K562 (cell line): ENCODE measurements at regions not wholly inside any gene's neighbourhood (a gene's known extent, or its start where the extent isn't known, plus 50 kb on each side); places are given as distances from the start of the nearest gene placed in this dataset.

ENCODE experiments used
- ATAC-seq: fragments of 200-7000 bp; cut with Tn5 transposase; 3 replicates; pipeline ENCODE4 v1.9.1; 2020; ENCODE audit warnings: moderate library complexity
- BruUV-seq: library from RNA; stranded (reverse); fragments of 400-500 nt; replicated peaks from 2 replicates; lab custom pipeline; 2021; lab: Mats Ljungman, UMichigan
- CTCF ChIA-PET: fragments of 300-600 bp; formaldehyde crosslinking; extraction: SDS; loops from one replicate; lab custom pipeline; 2021; ENCODE audit warnings: low intra/inter-chr PET ratio; lab: Yijun Ruan, JAX
- POLR2A ChIA-PET: fragments of 300-600, 350-650 bp; sonication (Branson Sonifier 250); formaldehyde crosslinking; extraction: SDS; loops from one replicate; lab custom pipeline; 2021; ENCODE audit warnings: antibody characterized with exemption, inconsistent platforms; lab: Yijun Ruan, JAX
- DNase-seq, 4 experiments: peaks; one replicate each; pipeline versions ENCODE4 v3.0.0 to v3.0.0-alpha.2; 2011 to 2018; ENCODE audit warnings: low spot score in 3 of 4, mixed read lengths in 3 of 4; ENCODE audit errors: extremely low read depth in 1 of 4
- FAIRE-seq: peaks from 2 replicates; lab custom pipeline; 2011; peaks lifted over from hg19 to GRCh38; lab: Jason Lieb, UNC
- H2AFZ ChIP-seq: 2 replicates; pipeline ENCODE4 v1.6.0; 2011; ENCODE audit warnings: low read depth, low read length, control low read depth, inconsistent platforms
- H3K27ac ChIP-seq: fragments of 200-600 bp; 3 replicates; pipeline ENCODE4 v1.8.0; 2011; ENCODE audit warnings: low read depth, mild to moderate bottlenecking, control low read depth, inconsistent platforms, low read length, moderate library complexity, mixed read lengths; ENCODE audit errors: extremely low read depth
- H3K27me3 ChIP-seq, 2 experiments: fragments of 300-600 bp in 1 of 2; 2 replicates in 1 of 2; 3 replicates in 1 of 2; pipeline versions ENCODE4 v1.6.0 to v1.8.0; 2011; ENCODE audit warnings: inconsistent platforms in 2 of 2, low read length in 2 of 2, mild to moderate bottlenecking in 1 of 2, mixed read lengths in 1 of 2, moderate library complexity in 1 of 2; ENCODE audit not compliant: control insufficient read depth in 2 of 2, insufficient read depth in 2 of 2
- H3K36me3 ChIP-seq: fragments of 300-600 bp; 3 replicates; pipeline ENCODE4 v1.8.0; 2011; ENCODE audit warnings: mild to moderate bottlenecking, low read length, inconsistent platforms; ENCODE audit not compliant: control insufficient read depth, insufficient read depth
- H3K4me1 ChIP-seq, 2 experiments: fragments of 200-600 bp in 1 of 2; replicated peaks in 1 of 2; 2 replicates in 1 of 2; 3 replicates in 1 of 2; pipeline versions ENCODE4 v1.5.1 to v1.8.0; 2011; ENCODE audit warnings: inconsistent platforms in 2 of 2, low read length in 2 of 2, mild to moderate bottlenecking in 1 of 2, mixed read lengths in 1 of 2, moderate library complexity in 1 of 2; ENCODE audit not compliant: control insufficient read depth in 2 of 2, insufficient read depth in 2 of 2
- H3K4me2 ChIP-seq: 2 replicates; pipeline ENCODE4 v1.6.1; 2011; ENCODE audit warnings: low read length, control low read depth, inconsistent platforms, mixed read lengths; ENCODE audit not compliant: insufficient read depth
- H3K4me3 ChIP-seq: fragments of 200-600 bp; sonication (generic), shearing (Covaris generic); 2 replicates; pipeline ENCODE4 v1.5.1; 2016; ENCODE audit warnings: control low read depth, inconsistent platforms
- H3K79me2 ChIP-seq: fragments of 200-600 bp; 3 replicates; pipeline ENCODE4 v1.8.0; 2011; ENCODE audit warnings: low read length, inconsistent platforms; ENCODE audit not compliant: control insufficient read depth, insufficient read depth
- H3K9ac ChIP-seq, 2 experiments: 2 replicates each; pipeline versions ENCODE4 v1.6.0 to v1.6.1; 2011; ENCODE audit warnings: low read depth in 2 of 2, low read length in 2 of 2, control low read depth in 1 of 2, inconsistent platforms in 1 of 2, mild to moderate bottlenecking in 1 of 2, mixed read lengths in 1 of 2; ENCODE audit not compliant: insufficient read depth in 1 of 2
- H3K9me1 ChIP-seq: one replicate; pipeline ENCODE4 v1.6.0; 2011; ENCODE audit warnings: inconsistent platforms, mild to moderate bottlenecking, low read length, moderate library complexity; ENCODE audit not compliant: control insufficient read depth, insufficient read depth
- H3K9me3 ChIP-seq: replicated peaks from 2 replicates; pipeline ENCODE4 v1.5.1; 2011; ENCODE audit warnings: low read depth, low read length, inconsistent platforms; ENCODE audit not compliant: control insufficient read depth, insufficient read depth
- H4K20me1 ChIP-seq: replicated peaks from 2 replicates; pipeline ENCODE4 v1.6.1; 2011; ENCODE audit warnings: low read length, inconsistent platforms, mixed read lengths; ENCODE audit not compliant: control insufficient read depth, insufficient read depth
- ARID2 ChIP-seq: fragments of 450-650 bp; IDR thresholded peaks from 2 replicates; pipeline ENCODE4 v1.6.1; 2017; ENCODE audit warnings: antibody characterized with exemption, mild to moderate bottlenecking
- CHAMP1 ChIP-seq: fragments of 450-650 bp; IDR thresholded peaks from 2 replicates; pipeline ENCODE4 v1.6.1; 2016; ENCODE audit warnings: mild to moderate bottlenecking
- ELF4 ChIP-seq: fragments of 450-650 bp; formaldehyde crosslinking; IDR thresholded peaks from 2 replicates; pipeline ENCODE4 v1.4.0; 2022; ENCODE audit warnings: missing genetic modification characterization
- FOXK2 ChIP-seq, 2 experiments: fragments of 450-650 bp; IDR thresholded peaks in 1 of 2; conservative IDR thresholded peaks in 1 of 2; 2 replicates each; pipeline ENCODE4 v1.6.1; 2016; ENCODE audit warnings: low read depth in 2 of 2, mild to moderate bottlenecking in 1 of 2
- NUFIP1 ChIP-seq: fragments of 450-650 bp; IDR thresholded peaks from 2 replicates; pipeline ENCODE4 v1.6.1; 2018; ENCODE audit not compliant: partially characterized antibody
- RBM22 ChIP-seq: fragments of 200-400 bp; formaldehyde crosslinking; IDR thresholded peaks from 2 replicates; pipeline ENCODE4 v1.6.1; 2018; ENCODE audit warnings: low read length, low read depth; ENCODE audit not compliant: poor library complexity, severe bottlenecking
- TAF15 ChIP-seq: fragments of 200-400 bp; formaldehyde crosslinking; IDR thresholded peaks from 2 replicates; pipeline ENCODE4 v1.6.1; 2017; ENCODE audit warnings: mild to moderate bottlenecking, low read depth, low read length, moderate library complexity
- ZFP30 ChIP-seq: fragments of 250-450 bp; sonication (Bioruptor Pico); IDR thresholded peaks from 2 replicates; pipeline ENCODE4 v1.8.0; 2022; ENCODE audit warnings: moderate library complexity, mild to moderate bottlenecking, inconsistent platforms, borderline replicate concordance
- WGBS: fragments of 100-300 bp; shearing (Covaris generic); methylation state at CpG from one replicate; pipeline ENCODE4 v1.1.6; 2016; ENCODE audit warnings: low coverage, mixed read lengths; ENCODE audit not compliant: insufficient coverage; ENCODE audit errors: missing lambda C conversion rate; 5-methylcytosine and 5-hydroxymethylcytosine counted together
- in situ Hi-C: fragments of 300-500 bp; cut with MboI; formaldehyde crosslinking; loops from 4 replicates; pipeline ENCODE4 v1.15.0; 2018; ENCODE audit warnings: inconsistent platforms, mixed read lengths
- intact Hi-C: fragments of 100-400 bp; cut with micrococcal nuclease; formaldehyde crosslinking; loops from 2 replicates; pipeline ENCODE4 v1.14.2; 2022

- intact Hi-C loops = no loop called here
- no peaks in the 10 kb centered on the region for H3K9me3 ChIP-seq
- no peak for ATAC-seq
- H3K36me3 ChIP-seq = no peaks in the 10 kb centered on the region
- 7% methylated on average over 2 of the region's 2 CpGs for WGBS
- no peaks in the 10 kb centered on the region for H3K9me1 ChIP-seq
- POLR2A ChIA-PET = no interaction called here
- TF ChIP-seq ELF4 (CRISPR knock-in tag) (no peak), NUFIP1 (no peak), FOXK2 (conservative IDR thresholded peaks at IDR 0.05 in 1 of 2, IDR thresholded peaks at IDR 0.05 in 1 of 2; ENCODE audit: low read depth in 2 of 2) (no peak)
- in situ Hi-C loops = no loop called here
- H3K27me3 ChIP-seq = peaks cover 9 to 14% of the 10 kb centered on the region in 2 experiments
- no peak overlapping the region for H3K4me2 ChIP-seq
- CTCF ChIA-PET = no interaction called here
- no peaks in the 10 kb centered on the region for H3K79me2 ChIP-seq
- H2AFZ ChIP-seq = no peak overlapping the region
- no peak overlapping the region for H3K9ac ChIP-seq
- no peak overlapping the region for H3K4me3 ChIP-seq
- BruUV-seq = no TSS peak
- no peak for DNase-seq
- H3K27ac ChIP-seq = no peak overlapping the region
- H4K20me1 ChIP-seq = no peaks in the 10 kb centered on the region
- no peaks in the 10 kb centered on the region for H3K4me1 ChIP-seq
- FAIRE-seq = no peak
These were observed 374.4 kb downstream of the ENC1 start for GRCh38 chr5:74266132-74266531.

GRCh38 chr5:74262544-74263207 lies 377.9 kb downstream of the ENC1 start:
- Histone ChIP-seq H3K36me3 (no peaks in the 10 kb centered on the region), H3K9ac (no peak overlapping the region), H3K4me2 (no peak overlapping the region), H3K27me3 (peaks cover 8 to 16% of the 10 kb centered on the region in 2 experiments; a peak in 4 of 5 replicates), H3K9me1 (no peaks in the 10 kb centered on the region), H3K79me2 (no peaks in the 10 kb centered on the region), H3K27ac (no peak overlapping the region), H3K4me3 (no peak overlapping the region), H3K9me3 (no peaks in the 10 kb centered on the region), H2AFZ (no peak overlapping the region), H3K4me1 (no peaks in the 10 kb centered on the region; a peak in 2 of 5 replicates), H4K20me1 (no peaks in the 10 kb centered on the region)
- FAIRE-seq = no peak
- DNase-seq = no peak
- ATAC-seq = no peak
- in situ Hi-C loops = no loop called here
- WGBS = 0% methylated on average over 1 of the region's 1 CpG
- ChIA-PET POLR2A (no interaction called here), CTCF (no interaction called here)
- TF ChIP-seq TAF15 (no peak), CHAMP1 (no peak), ZFP30 (CRISPR knock-in tag) (no peak), RBM22 (no peak), ARID2 (no peak)
- no TSS peak for BruUV-seq
- intact Hi-C loops = no loop called here
